ENCODE measurements at regions not wholly inside any gene's neighbourhood (a gene's known extent, or its start where the extent isn't known, plus 50 kb on each side); places are given as distances from the start of the nearest gene placed in this dataset.
"Not testable (repeated sequence)": the region's sequence is repeated elsewhere in the genome, so short reads cannot be mapped to it uniquely, and the experiment has no call there.

DNA sequence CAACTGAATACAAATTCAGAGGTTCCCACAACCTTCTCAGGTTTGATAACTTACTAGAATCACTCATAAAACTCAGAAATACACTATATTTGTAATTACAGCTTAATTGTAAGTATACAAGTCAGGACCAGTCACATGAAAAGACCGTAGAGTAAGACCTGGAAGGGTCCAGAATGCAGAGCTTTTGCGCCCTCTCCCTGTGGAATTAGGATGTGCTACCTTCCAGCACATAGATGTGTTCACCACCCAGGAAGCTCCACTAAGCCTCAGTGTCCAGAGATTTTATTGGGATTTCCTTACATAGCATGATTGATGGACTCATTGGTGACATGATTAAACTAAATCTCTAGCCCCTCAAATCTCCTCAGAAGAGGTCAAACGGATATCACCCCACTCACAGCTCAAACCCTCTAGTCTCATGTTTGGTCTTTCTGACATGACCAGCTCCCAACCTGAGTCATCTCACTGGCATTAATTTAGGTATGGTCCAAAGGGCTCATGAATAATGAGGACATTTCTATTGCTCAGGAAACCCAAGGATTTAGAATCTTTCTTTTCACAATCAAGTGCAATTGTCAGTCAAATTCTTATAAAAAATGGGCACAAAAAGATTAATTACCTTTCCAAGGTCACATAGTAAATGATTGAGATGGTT, 77.2 kb upstream of the UBASH3B start:
- DNase-seq (ENCODE audit: low spot score), result no peak

GRCh38 chr11:122572592-122572991, 82.9 kb upstream of the UBASH3B start:
- no peak overlapping the region for H3K27ac ChIP-seq
- no peaks in the 10 kb centered on the region for H3K4me1 ChIP-seq
- no peaks in the 10 kb centered on the region for H3K36me3 ChIP-seq
- no peak for TF ChIP-seq CTCF (IDR thresholded peaks at IDR 0.05)
- no peaks in the 10 kb centered on the region for H3K27me3 ChIP-seq
- H3K4me3 ChIP-seq, result no peak overlapping the region
- DNase-seq (ENCODE audit: low spot score), result no peak
- no peaks in the 10 kb centered on the region for H3K9me3 ChIP-seq

More for the DNA sequence above, 77.2 kb upstream of the UBASH3B start:
- Histone ChIP-seq H3K36me3 (no peaks in the 10 kb centered on the region), H3K27ac (no peak overlapping the region), H3K4me3 (no peak overlapping the region), H3K4me1 (no peaks in the 10 kb centered on the region), H3K9me3 (no peaks in the 10 kb centered on the region), H3K27me3 (no peaks in the 10 kb centered on the region)
- TF ChIP-seq CTCF (IDR thresholded peaks at IDR 0.05), result no peak

DNA sequence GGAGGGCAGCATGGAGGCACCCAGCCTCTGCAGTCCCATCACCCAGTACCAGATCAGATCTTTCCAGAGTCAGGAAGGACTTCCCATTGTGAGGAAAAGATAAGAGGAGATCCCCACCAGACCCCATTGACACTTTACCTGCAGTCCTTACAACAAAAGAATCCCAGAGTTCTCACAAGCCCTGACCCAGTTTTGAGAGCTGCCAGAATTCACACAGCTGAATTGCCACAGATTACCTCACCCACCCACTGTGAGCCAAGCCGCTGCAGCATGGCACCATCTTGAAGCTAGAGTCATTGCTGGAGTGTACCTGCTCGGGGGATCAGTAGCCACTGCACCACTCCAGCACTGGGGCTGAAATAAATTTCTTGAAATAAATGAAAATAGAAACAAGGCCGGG, 91.8 kb upstream of the UBASH3B start:
- Histone ChIP-seq H3K27ac (no peak overlapping the region), H3K9me3 (no peaks in the 10 kb centered on the region), H3K36me3 (no peaks in the 10 kb centered on the region), H3K4me1 (no peaks in the 10 kb centered on the region), H3K27me3 (no peaks in the 10 kb centered on the region), H3K4me3 (no peak overlapping the region)
- TF ChIP-seq CTCF (IDR thresholded peaks at IDR 0.05), result no peak
- no peak for DNase-seq (ENCODE audit: low spot score)

DNA sequence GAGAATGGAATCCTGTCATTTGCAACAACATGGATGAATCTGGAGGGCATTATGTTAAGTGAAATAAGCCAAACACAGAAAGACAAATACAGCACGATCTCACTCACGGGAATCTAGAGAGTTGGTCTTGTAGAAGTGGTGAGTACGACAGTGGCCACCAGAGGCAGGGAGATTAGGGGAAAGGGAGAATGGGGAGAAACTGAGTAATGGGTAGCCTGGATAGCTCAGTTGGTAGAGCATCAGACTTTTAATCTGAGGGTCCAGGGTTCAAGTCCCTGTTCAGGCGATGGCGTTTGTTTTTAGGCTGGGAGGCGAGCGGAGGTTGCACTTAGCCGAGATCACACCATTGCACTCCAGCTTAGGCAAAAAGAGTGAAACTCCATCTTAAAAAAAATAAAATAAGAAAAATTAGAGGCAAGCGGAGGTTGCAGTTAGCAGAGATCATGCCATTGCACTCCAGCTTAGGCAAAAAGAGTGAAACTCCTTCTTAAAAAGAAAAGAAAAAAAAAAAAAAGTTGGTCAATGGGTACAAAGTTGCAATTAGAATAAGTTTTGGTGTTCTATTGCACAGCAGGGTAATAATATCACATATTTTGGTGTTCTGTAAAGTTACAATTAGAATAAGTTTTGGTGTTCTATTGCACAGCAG, 95.7 kb upstream of the UBASH3B start:
- Histone ChIP-seq H3K4me3 (no peak overlapping the region), H3K4me1 (no peaks in the 10 kb centered on the region), H3K27ac (no peak overlapping the region), H3K36me3 (no peaks in the 10 kb centered on the region), H3K9me3 (no peaks in the 10 kb centered on the region), H3K27me3 (no peaks in the 10 kb centered on the region)
- DNase-seq (ENCODE audit: low spot score), result no peak
- TF ChIP-seq CTCF (IDR thresholded peaks at IDR 0.05), result no peak

- not testable (repeated sequence) for H3K36me3 ChIP-seq; DNase-seq (ENCODE audit: low spot score); H3K9me3 ChIP-seq; H3K4me1 ChIP-seq; H3K27ac ChIP-seq; H3K4me3 ChIP-seq; H3K27me3 ChIP-seq
Observed at GRCh38 chr11:122559218-122559617, 96.3 kb upstream of the UBASH3B start.

DNA sequence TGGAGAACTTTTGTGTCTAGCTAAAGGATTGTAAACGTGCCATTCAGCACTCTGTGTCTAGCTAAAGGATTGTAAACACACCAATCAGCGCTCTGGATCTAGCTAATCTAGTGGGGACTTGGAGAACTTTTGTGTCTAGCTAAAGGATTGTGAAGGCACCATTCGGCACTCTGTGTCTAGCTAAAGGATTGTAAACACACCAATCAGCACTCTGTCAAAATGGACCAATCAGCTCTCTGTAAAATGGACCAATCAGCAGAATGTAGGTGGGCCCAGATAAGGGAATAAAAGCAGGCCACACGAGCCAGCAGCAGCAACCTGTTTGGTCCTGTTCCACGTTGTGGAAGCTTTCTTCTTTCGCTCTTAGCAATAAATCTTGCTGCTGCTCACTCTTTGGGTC, 98.4 kb upstream of the UBASH3B start:
- not testable (repeated sequence) for H3K27me3 ChIP-seq; DNase-seq (ENCODE audit: low spot score); H3K4me1 ChIP-seq; H3K9me3 ChIP-seq; H3K36me3 ChIP-seq; H3K27ac ChIP-seq
- peak overlapping the region in 1 of 2 donors; percentile 35 for H3K4me3 ChIP-seq

DNA sequence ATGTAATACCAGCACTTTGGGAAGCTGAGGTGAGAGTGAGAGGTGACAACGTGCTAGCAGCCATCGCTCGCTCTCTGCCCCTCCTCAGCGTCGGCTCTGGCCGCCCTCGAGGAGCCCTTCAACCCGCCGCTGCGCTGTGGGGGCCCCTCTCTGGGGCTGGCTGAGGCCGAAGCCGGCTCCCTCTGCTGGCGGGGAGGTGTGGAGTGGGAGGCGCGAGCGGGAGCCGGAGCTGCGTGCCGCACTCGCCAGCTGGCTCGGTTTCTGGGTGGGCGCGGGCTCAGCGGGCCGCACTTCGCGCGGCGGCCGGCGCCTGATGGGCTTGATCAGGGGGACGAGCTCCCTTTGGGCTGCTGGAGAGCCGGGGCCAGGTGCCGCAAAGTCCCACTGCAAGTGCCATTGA, 98.9 kb upstream of the UBASH3B start:
- peak; percentile 25 to 54 for TF ChIP-seq CTCF (IDR thresholded peaks at IDR 0.05)
- Histone ChIP-seq H3K4me1 (no peaks in the 10 kb centered on the region), H3K4me3 (peak overlapping the region; percentile 17 to 35), H3K9me3 (no peaks in the 10 kb centered on the region), H3K36me3 (no peaks in the 10 kb centered on the region), H3K27me3 (no peaks in the 10 kb centered on the region), H3K27ac (no peak overlapping the region)
- DNase-seq (ENCODE audit: low spot score), result no peak
